ENCODE measurements at regions not wholly inside any gene's neighbourhood (a gene's known extent, or its start where the extent isn't known, plus 50 kb on each side); places are given as distances from the start of the nearest gene placed in this dataset.

DNA sequence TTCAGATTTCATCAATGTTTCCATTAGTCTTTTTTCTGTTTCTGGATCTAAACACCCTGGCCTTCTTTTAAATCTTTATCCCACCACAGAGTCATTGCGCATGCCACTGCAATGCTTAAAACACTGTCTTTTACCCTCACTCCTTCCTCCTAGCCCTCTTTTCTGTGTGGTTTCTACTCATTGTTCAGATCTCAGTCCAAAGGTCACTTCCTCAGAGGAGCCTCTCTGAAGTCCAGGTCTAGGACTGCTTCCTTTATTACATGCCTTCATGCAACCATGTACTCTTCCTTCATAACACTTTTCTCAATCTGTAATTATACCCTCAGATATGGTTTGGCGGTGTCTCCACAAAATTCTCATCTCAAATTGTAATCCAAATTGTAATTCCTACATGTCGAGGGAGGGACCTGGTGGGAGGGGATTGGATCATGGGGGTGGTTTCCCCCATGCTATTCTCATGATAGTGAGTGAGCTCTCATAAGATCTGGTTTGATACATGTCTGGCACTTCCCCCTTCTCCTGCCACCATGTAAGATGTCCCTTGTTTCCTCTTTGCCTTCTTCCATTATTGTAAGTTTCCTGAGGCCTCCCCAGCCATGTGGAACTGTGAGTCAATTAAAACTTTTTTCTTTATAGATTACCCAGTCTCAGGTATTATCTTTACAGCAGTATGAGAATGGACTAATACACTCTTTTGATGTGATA, 808.9 kb downstream of the DIAPH3 start:
- no peak for DNase-seq
- Histone ChIP-seq H3K4me3 (ENCODE audit: low read depth, low read length) (no peak overlapping the region), H3K27me3 (no peaks in the 10 kb centered on the region), H3K36me3 (no peaks in the 10 kb centered on the region), H3K4me1 (peaks cover 28% of the 10 kb centered on the region), H3K9me3 (no peaks in the 10 kb centered on the region)
- TF ChIP-seq, protein P1, sequence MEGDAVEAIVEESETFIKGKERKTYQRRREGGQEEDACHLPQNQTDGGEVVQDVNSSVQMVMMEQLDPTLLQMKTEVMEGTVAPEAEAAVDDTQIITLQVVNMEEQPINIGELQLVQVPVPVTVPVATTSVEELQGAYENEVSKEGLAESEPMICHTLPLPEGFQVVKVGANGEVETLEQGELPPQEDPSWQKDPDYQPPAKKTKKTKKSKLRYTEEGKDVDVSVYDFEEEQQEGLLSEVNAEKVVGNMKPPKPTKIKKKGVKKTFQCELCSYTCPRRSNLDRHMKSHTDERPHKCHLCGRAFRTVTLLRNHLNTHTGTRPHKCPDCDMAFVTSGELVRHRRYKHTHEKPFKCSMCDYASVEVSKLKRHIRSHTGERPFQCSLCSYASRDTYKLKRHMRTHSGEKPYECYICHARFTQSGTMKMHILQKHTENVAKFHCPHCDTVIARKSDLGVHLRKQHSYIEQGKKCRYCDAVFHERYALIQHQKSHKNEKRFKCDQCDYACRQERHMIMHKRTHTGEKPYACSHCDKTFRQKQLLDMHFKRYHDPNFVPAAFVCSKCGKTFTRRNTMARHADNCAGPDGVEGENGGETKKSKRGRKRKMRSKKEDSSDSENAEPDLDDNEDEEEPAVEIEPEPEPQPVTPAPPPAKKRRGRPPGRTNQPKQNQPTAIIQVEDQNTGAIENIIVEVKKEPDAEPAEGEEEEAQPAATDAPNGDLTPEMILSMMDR (IDR thresholded peaks at IDR 0.05; ENCODE audit: low read depth, low read length) = no peak

DNA sequence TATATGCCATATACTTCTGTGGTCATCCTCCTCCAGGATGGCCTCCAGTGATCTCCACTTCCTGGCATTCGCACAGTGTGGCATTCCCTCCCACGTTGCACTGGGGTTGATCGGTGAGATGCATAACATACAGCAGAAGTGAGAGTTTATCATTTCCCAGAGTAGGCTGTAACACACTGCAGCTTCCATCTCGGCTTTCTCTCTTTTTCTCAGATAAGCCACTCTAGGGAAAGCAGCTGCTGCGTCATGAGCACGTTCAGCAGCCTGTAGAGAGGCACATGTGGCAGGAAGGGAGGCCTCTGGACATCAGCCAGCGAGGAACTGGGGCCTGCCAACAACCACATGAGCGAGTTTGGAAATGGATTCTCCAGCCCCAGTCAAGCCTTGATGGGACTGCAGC, 807.1 kb downstream of the DIAPH3 start:
- no peaks in the 10 kb centered on the region for H3K9me3 ChIP-seq
- peak; percentile 92 for DNase-seq
- peaks cover 31% of the 10 kb centered on the region for H3K4me1 ChIP-seq
- TF ChIP-seq, protein P1 (IDR thresholded peaks at IDR 0.05; ENCODE audit: low read depth, low read length) = no peak
- H3K36me3 ChIP-seq = no peaks in the 10 kb centered on the region
- 0 out of 2 replicates have a peak overlapping the region, but pooled peaks have one; percentile 10 for H3K4me3 ChIP-seq (ENCODE audit: low read depth, low read length)
- no peaks in the 10 kb centered on the region for H3K27me3 ChIP-seq

DNA sequence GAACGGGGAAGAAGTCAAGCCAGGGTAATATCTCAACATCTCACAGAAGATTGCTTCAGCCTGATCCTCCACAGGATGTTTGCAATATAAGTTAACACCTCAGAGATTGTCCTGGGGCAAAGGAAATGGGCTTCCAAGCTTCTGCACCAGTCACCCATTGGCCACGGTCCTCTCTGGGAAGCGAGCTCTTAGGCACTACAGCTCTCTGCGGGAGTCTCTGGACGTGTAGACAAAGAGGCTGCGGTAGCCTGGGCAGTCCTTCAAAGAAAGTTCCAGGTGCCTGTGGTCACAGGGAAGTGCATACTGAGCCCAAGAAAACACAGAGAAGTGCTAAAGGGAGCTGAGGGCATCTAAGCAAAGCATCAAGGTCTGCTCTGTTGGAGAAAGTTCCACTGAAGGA, 805.7 kb downstream of the DIAPH3 start:
- Histone ChIP-seq H3K4me1 (peaks cover 31% of the 10 kb centered on the region), H3K36me3 (no peaks in the 10 kb centered on the region), H3K4me3 (ENCODE audit: low read depth, low read length) (no peak overlapping the region), H3K27me3 (no peaks in the 10 kb centered on the region), H3K9me3 (no peaks in the 10 kb centered on the region)
- TF ChIP-seq, protein P1 (IDR thresholded peaks at IDR 0.05; ENCODE audit: low read depth, low read length) = no peak
- DNase-seq = no peak

DNA sequence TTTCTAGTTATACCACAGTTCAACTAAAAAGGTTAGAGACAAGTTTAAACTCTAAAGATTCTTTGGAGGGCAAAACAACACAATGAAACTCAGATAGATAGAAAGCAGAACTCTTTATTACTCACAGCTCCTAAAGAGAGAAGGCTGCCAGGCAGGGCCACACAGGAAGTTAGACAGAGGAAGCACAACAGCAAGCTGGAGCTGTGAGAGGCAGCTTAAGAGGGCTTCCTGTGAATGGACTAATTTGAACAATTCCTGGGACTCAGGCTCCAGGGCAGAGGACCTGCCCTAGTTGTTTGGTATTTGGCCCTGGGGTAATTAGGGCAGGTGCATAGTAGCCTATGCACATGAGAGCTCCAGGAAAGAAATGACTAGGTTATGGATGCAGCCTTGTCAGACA, 803.6 kb downstream of the DIAPH3 start:
- Histone ChIP-seq H3K27me3 (no peaks in the 10 kb centered on the region), H3K36me3 (no peaks in the 10 kb centered on the region), H3K4me3 (ENCODE audit: low read depth, low read length) (no peak overlapping the region), H3K4me1 (peaks cover 40% of the 10 kb centered on the region), H3K9me3 (no peaks in the 10 kb centered on the region)
- DNase-seq = no peak
- TF ChIP-seq, protein P1 (IDR thresholded peaks at IDR 0.05; ENCODE audit: low read depth, low read length) = no peak

DNA sequence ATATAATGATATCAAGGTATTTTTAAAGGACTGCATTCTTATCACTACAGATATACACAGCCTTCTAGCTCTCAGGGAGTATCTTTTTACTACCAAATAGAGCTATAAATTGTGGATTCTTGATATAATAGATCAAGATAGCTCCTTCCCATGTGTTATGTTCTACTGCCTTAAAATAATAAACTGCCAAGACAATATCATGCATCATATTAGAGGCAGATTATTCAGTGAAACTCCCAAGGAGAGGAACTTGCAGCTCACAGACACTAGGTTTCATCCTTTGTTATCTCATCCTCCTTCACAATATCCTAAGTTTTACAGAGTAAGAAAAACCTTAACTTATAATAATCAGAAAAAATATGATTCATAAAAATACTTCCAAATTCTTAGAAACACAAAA, 802.8 kb downstream of the DIAPH3 start:
- no peak for DNase-seq
- Histone ChIP-seq H3K4me1 (peaks cover 40% of the 10 kb centered on the region), H3K36me3 (no peaks in the 10 kb centered on the region), H3K4me3 (ENCODE audit: low read depth, low read length) (no peak overlapping the region), H3K27me3 (no peaks in the 10 kb centered on the region), H3K9me3 (no peaks in the 10 kb centered on the region)
- TF ChIP-seq, protein P1 (IDR thresholded peaks at IDR 0.05; ENCODE audit: low read depth, low read length) = no peak

DNA sequence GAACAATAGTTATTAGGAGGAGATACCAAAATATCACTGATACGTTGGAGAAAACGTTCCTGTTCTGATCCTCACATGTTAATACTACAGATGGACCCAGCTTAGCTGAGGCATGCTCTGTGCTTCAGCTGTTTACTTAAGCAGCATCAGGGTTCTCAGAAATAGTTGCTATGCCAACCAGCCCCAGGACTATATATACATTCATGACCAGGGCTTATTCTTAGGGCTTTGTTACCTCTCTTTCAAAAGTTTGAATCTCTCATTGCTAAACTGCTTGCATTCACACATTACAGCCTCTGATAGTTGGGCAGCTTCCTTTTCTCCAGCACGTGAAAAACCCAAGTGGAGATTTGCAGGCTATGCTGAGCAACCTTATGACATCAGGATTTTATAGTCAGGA, 800.4 kb downstream of the DIAPH3 start:
- H3K4me1 ChIP-seq = peaks cover 20% of the 10 kb centered on the region
- TF ChIP-seq, protein P1 (IDR thresholded peaks at IDR 0.05; ENCODE audit: low read depth, low read length) = no peak
- no peaks in the 10 kb centered on the region for H3K36me3 ChIP-seq
- DNase-seq = no peak
- no peaks in the 10 kb centered on the region for H3K9me3 ChIP-seq
- no peaks in the 10 kb centered on the region for H3K27me3 ChIP-seq
- H3K4me3 ChIP-seq (ENCODE audit: low read depth, low read length) = no peak overlapping the region

Data from BE2C (cell line).